GM18498 (cell line): ENCODE measurements at regions not wholly inside any gene's neighbourhood (a gene's known extent, or its start where the extent isn't known, plus 50 kb on each side); places are given as distances from the start of the nearest gene placed in this dataset.
A peak's percentile ranks its signal among the peaks of the same experiment; 100 is the strongest.

Experiments
- ATAC-seq: cut with Tn5 transposase; IDR thresholded peaks from one replicate; pipeline ENCODE4 v1.9.1; 2021; ENCODE audit warnings: mild to moderate bottlenecking, moderate library complexity; ENCODE audit not compliant: unreplicated experiment

GRCh38 chr10:128902031-128902710 lies 564.9 kb upstream of the MGMT start:
- no peak for ATAC-seq

GRCh38 chr10:128907155-128907941 lies 559.7 kb upstream of the MGMT start:
- ATAC-seq, result no peak

DNA sequence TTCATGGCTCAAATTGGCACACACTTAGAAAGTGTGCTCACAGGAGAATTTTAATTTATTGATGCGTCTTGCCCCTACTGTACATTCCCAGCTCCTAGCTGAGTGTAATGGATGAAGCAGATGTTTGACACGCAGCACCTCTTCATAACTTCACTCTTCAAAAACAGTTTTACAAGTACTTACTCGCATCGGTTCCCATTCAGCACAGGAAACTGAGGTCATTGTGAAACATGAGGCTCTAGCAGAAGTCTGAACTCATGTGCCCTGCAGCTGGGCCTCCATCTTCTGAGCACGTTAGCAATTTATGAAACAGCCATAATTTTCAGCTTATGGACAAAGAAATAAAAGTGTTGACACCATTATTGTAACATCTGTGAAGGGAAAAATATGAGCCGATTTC lies 558.9 kb upstream of the MGMT start:
- peak; percentile 52 for ATAC-seq

- ATAC-seq, result no peak
Observed at GRCh38 chr10:128908499-128908898, 558.5 kb upstream of the MGMT start.

GRCh38 chr10:128912568-128913311 lies 554.3 kb upstream of the MGMT start:
- ATAC-seq, result no peak

DNA sequence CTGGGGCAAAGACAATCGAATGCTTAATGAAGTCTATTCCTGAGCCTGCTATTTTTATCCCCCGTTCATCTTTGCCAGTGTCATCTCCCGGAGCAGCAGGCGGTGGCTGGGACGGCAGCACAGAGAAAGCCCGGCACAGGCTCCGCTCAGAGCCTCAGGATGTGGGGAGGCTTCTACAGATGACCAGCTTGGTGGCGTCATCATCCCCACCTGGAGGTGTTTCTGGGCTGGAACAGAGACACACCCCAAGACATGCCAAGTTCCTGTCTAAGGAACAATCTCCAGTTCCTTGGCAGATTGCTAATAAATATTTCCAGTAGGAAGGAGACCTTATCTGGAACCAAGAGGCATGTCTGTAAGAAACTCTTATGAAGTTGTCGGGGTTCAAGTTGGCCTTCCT lies 552.4 kb upstream of the MGMT start:
- ATAC-seq, result no peak

DNA sequence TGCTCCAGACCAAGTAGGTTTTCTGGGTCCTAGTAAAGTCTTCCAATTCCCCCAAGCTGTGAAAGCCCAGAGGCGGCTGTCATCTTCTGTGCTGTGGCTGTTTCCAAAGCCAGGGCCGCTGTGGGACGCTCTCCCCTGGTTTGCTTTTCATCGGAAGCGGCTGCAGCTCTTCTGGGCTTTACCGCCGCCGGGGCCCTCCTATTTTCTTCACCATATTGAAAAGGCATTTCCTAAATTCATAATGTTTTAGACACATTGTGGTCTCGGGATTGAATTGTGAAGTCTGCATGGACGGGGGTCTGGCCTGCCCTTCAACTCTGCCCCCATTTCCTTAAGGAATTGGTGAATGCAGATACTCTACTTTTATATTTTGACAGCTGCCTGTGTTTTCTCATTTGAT lies 551.4 kb upstream of the MGMT start:
- ATAC-seq, result no peak

DNA sequence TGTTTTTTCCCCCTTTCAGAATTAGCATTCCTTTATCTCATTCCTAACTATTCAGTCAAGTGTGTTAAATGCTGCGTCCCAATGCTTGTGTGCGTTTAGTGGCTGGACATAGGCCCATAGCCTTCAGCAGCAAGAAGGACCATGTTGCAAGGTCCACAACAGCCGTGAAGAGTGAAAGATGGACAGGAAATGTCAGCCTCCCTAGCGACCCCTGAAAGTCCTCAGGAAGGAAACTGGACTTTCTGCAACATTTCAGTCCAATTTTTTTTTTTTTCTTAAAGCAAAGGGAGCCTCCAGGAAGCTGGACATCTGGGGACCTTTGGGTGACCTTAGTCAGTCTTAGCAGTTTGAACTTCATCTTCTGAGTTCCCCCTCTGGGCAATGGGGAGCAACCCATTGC lies 550.7 kb upstream of the MGMT start:
- ATAC-seq, result no peak

DNA sequence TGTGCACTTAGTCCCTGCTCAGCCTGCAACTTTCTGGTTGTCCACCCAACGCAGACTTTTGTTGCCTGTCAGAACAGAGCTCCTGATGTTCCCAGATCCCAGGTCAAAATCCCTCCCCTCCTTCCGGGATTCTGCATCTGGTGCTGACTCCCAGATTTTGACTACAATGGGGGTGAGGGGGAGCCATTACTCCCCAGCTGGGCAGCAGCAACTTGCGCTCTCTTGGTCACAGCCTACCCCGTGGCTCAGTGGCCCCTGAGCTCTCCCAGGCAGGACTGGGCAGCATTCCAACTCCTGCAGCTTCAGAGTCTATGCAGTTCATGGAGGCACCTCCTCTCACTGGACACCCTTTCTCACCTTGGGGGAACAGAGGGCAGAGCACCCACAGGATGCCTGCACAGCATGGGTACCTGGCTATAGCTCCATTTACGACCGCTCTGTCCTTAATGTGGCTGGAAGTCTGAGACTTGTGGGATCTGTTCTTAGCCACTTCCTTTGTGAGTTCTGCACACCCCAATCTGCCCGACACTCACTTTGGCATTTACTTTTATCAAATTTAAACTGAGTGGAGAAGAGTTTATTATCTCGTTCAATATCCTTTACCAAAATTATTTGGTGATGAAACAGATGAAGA lies 545.5 kb upstream of the MGMT start:
- no peak for ATAC-seq

DNA sequence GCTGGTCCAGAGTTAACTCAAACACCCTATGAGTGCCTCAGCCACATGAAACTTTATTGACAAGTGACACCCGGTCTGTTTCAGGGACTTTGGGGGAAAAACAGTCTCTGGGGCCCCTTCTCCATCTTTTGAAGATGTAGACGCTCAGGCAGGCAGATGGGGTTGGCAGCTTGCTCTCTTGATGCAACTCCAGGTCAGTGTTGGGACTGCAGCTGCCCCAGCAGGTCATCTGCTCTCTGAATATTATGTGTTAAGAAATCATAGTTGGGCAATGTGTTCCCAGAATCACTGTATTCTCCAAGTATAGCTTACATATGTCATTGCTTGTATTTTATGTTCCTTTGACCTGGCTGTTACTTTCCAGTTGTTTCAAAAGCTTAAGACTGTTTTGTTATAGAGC lies 544.9 kb upstream of the MGMT start:
- no peak for ATAC-seq

DNA sequence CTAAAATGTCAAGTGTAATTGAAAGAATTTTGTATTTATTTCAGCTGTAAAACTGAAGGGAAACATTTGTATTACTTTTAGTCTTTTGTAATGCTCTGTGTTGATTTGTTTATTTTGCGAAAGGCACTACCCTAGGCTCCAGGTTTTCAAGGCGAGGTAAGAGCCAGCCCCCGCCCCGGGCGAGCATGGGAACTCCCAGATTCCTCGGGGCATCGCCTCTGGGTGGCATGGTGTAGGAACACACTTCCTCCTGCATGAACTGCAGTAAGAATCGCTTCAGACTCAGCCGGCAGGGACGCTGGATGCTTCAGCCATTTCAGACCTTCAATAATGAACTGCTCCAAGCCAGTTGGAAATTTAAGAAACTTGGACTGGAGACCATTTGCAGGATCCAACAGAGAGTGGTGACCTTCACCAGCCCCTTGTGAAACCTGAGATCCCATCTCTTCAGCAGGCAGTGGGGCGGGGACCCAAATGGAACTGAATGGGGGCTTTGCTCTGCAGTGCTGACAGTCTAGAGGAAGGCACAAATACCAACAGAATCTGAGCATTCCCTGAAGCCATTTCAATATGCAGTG lies 544.3 kb upstream of the MGMT start:
- no peak for ATAC-seq

DNA sequence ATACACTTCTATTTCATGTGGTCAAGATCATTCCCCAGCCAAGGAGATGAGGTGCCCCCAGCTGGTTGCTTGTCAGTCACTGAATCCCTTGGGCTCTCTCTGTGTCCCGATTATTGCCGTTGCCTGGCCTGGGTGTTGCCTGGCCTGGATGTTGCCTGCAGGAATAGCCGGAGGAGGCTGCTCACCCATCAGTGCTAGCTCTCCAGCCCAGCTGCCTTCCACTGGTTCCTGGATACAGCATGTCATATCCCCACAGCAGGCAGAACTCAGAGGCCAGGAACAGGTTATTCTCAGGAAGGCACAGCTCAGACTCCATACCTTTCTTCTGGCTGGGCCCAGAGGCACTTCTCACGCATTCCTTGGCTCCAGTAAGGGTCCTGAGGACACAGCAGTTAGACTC lies 542.1 kb upstream of the MGMT start:
- no peak for ATAC-seq

DNA sequence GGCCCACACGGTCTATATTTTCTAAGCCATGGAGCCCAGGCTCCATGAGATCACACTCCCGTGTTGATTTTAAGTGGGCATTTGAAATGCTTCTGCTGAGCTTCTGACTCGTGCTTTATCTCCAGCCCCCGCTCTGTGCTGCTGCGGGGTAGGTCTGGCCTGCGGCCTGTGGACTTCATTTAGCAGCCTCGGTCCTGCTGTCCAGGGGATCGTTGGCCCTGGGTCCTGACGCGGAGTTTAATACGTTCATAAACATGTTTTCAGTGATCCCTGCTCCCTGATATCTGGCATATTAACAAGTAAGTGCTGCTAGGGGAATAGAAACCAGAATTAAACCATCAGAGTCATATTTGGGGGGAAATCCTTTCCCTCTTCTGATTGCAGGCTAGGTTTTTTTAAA lies 540.3 kb upstream of the MGMT start:
- no peak for ATAC-seq

DNA sequence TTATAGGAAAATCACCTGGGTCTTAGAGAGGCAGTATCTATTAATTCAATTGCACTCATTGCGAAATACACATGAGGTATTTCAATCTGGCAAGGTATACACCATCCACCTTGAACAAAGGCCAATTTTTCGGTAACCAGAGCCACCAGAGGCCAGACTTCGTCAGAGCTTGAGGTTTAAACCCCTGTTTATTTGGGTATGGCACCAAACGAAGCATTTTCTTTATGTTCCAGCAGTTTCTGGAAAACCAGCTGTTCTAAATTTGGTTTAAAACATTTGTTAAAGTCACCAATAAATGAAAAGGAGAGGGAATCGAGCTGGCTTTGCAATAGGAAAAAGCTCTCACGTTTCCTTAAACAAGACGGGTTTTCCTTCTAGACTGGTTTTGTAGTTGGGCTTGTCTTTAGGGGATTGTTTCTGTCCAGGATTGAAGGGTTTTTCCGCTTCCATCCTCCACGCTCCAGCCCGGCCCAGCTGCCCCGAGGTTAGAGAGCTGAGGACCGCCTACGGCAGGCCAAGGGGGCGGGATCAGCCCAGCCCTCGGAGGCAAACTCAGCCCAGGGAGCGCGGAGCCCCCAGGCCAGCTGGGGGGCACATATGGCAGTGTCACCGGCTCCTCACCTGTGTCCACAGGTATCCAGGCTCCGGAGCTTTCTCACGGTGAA lies 539.4 kb upstream of the MGMT start:
- ATAC-seq, result no peak

DNA sequence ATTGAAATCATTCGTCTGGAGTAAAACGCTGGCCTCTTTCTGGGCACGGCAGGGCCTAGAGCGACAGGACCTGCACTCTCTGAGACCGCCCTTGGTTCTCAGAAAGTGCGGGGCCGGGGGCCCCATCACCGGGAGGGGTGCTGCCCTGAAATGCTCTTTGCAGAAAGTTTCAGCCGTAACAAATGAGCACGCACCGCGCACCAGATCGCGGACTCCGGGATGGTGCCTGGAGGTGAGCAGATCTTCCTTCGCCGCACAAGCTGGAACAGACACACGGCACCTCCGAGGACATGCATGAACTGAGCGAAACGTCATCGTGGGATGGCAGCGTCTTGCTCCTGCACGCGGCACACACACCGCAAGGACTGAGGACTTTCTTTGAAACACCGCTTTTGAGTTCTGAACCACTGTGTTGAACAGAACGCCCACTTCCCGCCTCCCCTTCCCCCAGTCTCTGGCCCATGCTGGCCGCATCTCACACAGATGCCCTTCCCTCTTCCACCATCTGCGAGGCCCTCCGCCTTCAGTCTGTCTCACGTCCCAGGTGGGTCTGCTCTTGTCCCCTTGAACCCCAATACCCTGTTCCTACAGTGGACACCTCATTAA lies 538.7 kb upstream of the MGMT start:
- no peak for ATAC-seq

DNA sequence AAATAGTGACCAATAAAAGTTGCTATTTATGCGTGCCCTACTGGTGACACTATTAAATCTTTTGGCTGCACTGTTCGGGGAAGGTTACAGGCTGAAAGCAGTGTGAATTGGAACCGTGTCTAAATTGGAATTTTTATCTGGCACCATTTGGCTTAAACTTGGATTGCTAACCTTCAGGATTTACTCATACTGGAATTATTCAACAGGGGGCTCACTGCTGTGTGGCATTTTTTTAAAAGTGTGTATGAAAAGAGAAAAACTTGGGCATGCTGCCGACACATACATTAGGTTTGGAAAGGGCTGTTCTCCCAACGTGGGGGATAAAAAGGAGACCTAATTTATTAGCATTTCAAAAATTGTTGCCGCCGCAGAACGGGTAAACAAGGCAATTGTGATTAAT lies 537.9 kb upstream of the MGMT start:
- ATAC-seq, result no peak

GRCh38 chr10:128929767-128930166 lies 537.3 kb upstream of the MGMT start:
- ATAC-seq, result no peak

DNA sequence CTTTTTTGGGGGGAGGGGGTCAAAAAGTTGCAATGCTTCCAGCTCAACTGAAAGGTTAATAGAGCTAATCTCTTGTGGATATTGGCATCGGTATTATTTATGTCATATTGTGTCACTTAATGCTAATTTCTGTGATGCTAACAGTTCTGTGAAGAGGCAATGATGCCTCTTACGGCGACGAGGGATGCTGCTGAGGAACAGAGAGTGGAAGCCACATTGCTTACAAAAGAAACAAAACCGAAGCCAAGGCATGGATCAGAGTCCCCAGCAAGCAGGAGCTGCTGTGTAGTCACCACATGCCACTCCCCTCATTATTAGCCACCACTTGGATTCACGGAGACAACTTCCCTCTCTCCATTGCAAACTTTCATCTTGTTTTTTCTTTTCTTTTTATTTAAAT lies 536.5 kb upstream of the MGMT start:
- no peak for ATAC-seq

GRCh38 chr10:128932071-128932820 lies 534.8 kb upstream of the MGMT start:
- ATAC-seq, result no peak
